ENCODE measurements at regions not wholly inside any gene's neighbourhood (a gene's known extent, or its start where the extent isn't known, plus 50 kb on each side); places are given as distances from the start of the nearest gene placed in this dataset.
"Not testable (repeated sequence)": the region's sequence is repeated elsewhere in the genome, so short reads cannot be mapped to it uniquely, and the experiment has no call there.

DNA sequence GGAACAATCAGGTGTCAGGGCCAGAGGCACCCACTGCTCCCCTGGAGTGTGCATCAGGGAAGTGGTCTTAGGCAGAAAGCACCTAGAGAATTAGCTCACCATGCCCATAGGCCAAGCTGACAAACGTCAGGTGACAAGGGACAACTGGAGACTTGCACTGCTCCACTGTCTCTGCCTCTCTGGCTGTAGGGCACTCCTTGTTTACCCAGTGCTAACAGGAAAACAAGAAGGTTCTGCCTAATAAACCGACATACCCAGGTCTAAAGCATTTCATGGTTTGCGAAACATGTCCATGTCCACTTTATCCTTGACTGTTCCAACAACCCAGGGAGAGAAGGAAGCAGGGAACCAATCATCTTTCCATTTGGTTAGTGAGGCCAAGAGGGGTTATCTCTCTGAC is 92.5 kb upstream of the MAMLD1 start:
- Histone ChIP-seq H3K9me3 (no peaks in the 10 kb centered on the region), H3K4me3 (no peak overlapping the region), H3K27ac (no peak overlapping the region), H3K36me3 (no peaks in the 10 kb centered on the region), H3K27me3 (no peaks in the 10 kb centered on the region), H3K4me1 (no peaks in the 10 kb centered on the region)
- intact Hi-C loops (cut with DNase I): no loop called here
- TF ChIP-seq CTCF (IDR thresholded peaks at IDR 0.05) (no peak), POLR2AphosphoS5 (IDR thresholded peaks at IDR 0.05; ENCODE audit: insufficient read depth in 1 of 2, low read depth in 1 of 2) (no peak), POLR2A (IDR thresholded peaks at IDR 0.05) (no peak)
- peak; percentile 16 to 67 for DNase-seq (ENCODE audit: extremely low spot score in 2 of 2)

DNA sequence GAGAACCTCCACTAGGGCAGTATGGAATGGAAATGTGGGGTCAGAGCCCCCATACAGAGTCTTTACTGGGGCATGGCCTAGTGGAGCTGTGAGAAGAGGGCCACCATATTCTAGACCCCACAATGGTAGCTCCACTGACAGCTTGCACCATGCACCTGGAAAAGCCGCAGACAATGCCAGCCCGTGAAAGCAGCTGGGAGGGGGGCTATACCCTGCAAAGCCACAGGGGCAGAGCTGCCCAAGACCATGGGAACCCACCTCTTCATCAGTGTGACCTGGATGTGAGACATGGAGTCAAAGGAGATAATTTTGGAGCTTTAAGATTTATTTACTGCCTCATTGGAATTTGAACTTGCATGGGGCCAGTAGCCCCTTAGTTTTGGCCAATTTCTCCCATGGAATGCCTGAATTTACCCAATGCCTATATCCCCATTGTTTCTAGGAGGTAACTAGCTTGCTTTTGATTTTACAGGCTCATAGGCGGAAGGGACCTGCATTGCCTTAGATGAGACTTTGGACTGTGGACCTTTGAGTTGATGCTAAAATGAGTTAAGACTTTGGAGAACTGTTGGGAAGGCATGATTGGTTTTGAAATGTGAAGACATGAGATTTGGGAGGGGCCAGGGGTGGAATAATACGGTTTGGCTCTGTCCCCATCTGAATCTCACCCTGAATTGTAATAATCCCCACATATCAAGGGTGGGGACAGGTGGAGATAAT is 89.4 kb upstream of the MAMLD1 start:
- H3K36me3 ChIP-seq; H3K4me1 ChIP-seq; H3K27me3 ChIP-seq; intact Hi-C loops (cut with DNase I); H3K4me3 ChIP-seq; H3K27ac ChIP-seq; H3K9me3 ChIP-seq: not testable (repeated sequence)
- peak; percentile 25 to 72 for DNase-seq (ENCODE audit: extremely low spot score in 2 of 2)

DNA sequence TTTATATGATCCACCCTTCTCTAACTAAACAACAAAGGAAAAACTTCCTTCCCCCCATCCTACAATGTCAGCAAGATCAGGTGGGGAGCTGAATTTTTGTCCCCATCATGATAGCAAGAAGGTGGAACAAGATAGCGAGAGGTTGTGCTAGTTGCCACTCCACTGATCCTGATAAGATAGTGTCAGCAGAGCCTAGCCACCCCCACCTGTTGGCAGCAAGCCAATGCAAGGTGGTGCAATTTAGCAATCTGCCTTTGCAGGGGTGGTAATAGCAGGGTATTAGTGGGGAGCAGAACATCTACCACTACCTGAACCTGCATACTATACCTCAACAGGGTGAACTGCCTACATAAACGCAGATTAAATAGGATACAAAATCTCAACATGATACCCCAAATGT is 80.2 kb upstream of the MAMLD1 start:
- intact Hi-C loops (cut with DNase I): no loop called here
- Histone ChIP-seq H3K36me3 (no peaks in the 10 kb centered on the region), H3K27me3 (no peaks in the 10 kb centered on the region), H3K4me3 (no peak overlapping the region), H3K9me3 (no peaks in the 10 kb centered on the region), H3K27ac (no peak overlapping the region), H3K4me1 (no peaks in the 10 kb centered on the region)
- peak; percentile 18 to 64 for DNase-seq (ENCODE audit: extremely low spot score in 2 of 2)
- TF ChIP-seq POLR2A (IDR thresholded peaks at IDR 0.05): no peak
- TF ChIP-seq CTCF (IDR thresholded peaks at IDR 0.05): no peak
- TF ChIP-seq POLR2AphosphoS5 (IDR thresholded peaks at IDR 0.05; ENCODE audit: insufficient read depth in 1 of 2, low read depth in 1 of 2): no peak

DNA sequence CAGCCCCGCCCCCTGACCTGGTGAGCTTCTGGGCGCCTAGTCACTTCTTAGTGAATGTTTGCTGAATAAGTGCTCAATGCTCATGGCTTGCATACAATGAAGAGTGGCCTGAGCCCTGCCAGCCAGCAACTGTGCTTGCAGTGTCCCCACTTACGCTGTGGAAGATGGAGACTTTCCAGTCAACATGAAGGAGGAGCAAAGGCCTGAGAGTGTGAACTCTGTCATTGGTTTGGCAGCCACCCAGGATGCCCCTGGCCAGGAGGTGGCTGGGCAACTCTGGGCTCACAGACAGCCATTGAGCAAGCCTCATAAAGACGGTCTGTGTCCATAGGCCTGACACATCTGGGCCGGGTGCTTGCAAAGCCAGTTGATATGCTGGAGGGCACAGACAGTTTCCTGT is 72.1 kb upstream of the MAMLD1 start:
- Histone ChIP-seq H3K4me1 (no peaks in the 10 kb centered on the region), H3K4me3 (no peak overlapping the region), H3K27ac (no peak overlapping the region), H3K9me3 (no peaks in the 10 kb centered on the region), H3K27me3 (no peaks in the 10 kb centered on the region), H3K36me3 (no peaks in the 10 kb centered on the region)
- intact Hi-C loops (cut with DNase I): no loop called here
- DNase-seq (ENCODE audit: extremely low spot score in 2 of 2): peak; percentile 70 to 77
- TF ChIP-seq POLR2A (IDR thresholded peaks at IDR 0.05): no peak
- TF ChIP-seq CTCF (IDR thresholded peaks at IDR 0.05): no peak
- no peak for TF ChIP-seq POLR2AphosphoS5 (IDR thresholded peaks at IDR 0.05; ENCODE audit: insufficient read depth in 1 of 2, low read depth in 1 of 2)

DNA sequence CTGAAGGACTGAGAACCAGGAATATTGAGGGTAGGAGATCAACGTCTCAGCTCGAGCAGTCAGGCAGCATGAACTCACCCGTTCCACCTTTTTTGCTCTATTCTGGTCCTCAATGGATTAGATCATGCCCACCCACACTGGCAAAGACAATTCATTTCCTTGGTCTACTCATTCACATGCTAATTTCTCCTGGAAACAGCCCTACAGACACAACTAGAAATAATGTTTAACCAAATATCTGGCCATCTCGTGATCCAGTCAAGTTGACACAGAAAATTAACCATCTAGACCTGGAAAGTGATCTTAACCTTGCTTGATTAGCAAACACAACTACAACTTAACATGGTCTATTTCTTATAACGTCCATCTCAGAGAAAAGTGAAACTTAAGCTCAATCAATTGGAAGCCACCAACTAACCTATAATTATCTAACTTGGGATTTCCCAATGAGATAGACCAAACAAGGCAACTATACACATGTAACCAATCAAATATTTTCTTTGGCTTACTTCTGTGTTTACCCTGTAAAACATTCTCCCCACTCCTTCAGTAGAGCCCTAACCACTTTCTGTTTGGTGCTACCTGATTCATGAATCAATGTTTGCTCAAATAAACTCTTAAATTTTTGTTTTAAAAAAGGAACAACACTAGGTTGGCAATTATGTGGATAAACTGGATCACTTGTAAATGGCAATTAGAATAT is 69.7 kb upstream of the MAMLD1 start:
- H3K27ac ChIP-seq: no peak overlapping the region
- H3K4me3 ChIP-seq: no peak overlapping the region
- no peaks in the 10 kb centered on the region for H3K36me3 ChIP-seq
- no peaks in the 10 kb centered on the region for H3K9me3 ChIP-seq
- TF ChIP-seq POLR2AphosphoS5 (IDR thresholded peaks at IDR 0.05; ENCODE audit: insufficient read depth in 1 of 2, low read depth in 1 of 2) (no peak), CTCF (IDR thresholded peaks at IDR 0.05) (no peak), POLR2A (IDR thresholded peaks at IDR 0.05) (no peak)
- peak; percentile 22 to 25 for DNase-seq (ENCODE audit: extremely low spot score in 2 of 2)
- intact Hi-C loops (cut with DNase I): no loop called here
- H3K4me1 ChIP-seq: no peaks in the 10 kb centered on the region
- H3K27me3 ChIP-seq: no peaks in the 10 kb centered on the region
